ENCODE measurements at regions not wholly inside any gene's neighbourhood (a gene's known extent, or its start where the extent isn't known, plus 50 kb on each side); places are given as distances from the start of the nearest gene placed in this dataset.
"Not testable (repeated sequence)": the region's sequence is repeated elsewhere in the genome, so short reads cannot be mapped to it uniquely, and the experiment has no call there.

GRCh38 chr6:100304575-100304974 lies 160.1 kb downstream of the SIM1 start:
- TF ChIP-seq CTCF (IDR thresholded peaks at IDR 0.05; ENCODE audit: unreplicated experiment) = no peak
- intact Hi-C loops (cut with micrococcal nuclease) = no loop called here
- Mint-ChIP-seq H3K27me3 (ENCODE audit: insufficient read depth, unreplicated experiment) (no peaks in the 10 kb centered on the region), H3K27ac (ENCODE audit: low read depth, unreplicated experiment) (no peak overlapping the region), H3K36me3 (ENCODE audit: insufficient read depth, unreplicated experiment) (no peaks in the 10 kb centered on the region), H3K9me3 (ENCODE audit: unreplicated experiment) (no peaks in the 10 kb centered on the region), H3K4me1 (ENCODE audit: insufficient read depth, unreplicated experiment) (no peaks in the 10 kb centered on the region), H3K4me3 (ENCODE audit: unreplicated experiment) (no peak overlapping the region)
- ChIA-PET POLR2A (interaction anchor here (0.7 kb wide), 2 partner anchors 9 to 270 kb away, joined by 3 to 4 read pairs; no protein-coding TSS in a partner anchor), CTCF (interaction anchor here (0.8 to 0.9 kb wide), 2 partner anchors 21 to 46 kb away, joined by 4 read pairs; no protein-coding TSS in a partner anchor)
- no peak for DNase-seq (ENCODE audit: unreplicated experiment)
- no TSS peak for BruUV-seq (replicated peaks)

- TF ChIP-seq CTCF (IDR thresholded peaks at IDR 0.05; ENCODE audit: unreplicated experiment) = no peak
- H3K4me3 Mint-ChIP-seq (ENCODE audit: unreplicated experiment) = no peak overlapping the region
- H3K27me3 Mint-ChIP-seq (ENCODE audit: insufficient read depth, unreplicated experiment) = no peaks in the 10 kb centered on the region
- intact Hi-C loops (cut with micrococcal nuclease) = no loop called here
- POLR2A ChIA-PET = no interaction called here
- no TSS peak for BruUV-seq (replicated peaks)
- H3K27ac Mint-ChIP-seq (ENCODE audit: low read depth, unreplicated experiment) = no peak overlapping the region
- no peaks in the 10 kb centered on the region for H3K9me3 Mint-ChIP-seq (ENCODE audit: unreplicated experiment)
- DNase-seq (ENCODE audit: unreplicated experiment) = no peak
- CTCF ChIA-PET = no interaction called here
- peaks cover 8% of the 10 kb centered on the region for H3K4me1 Mint-ChIP-seq (ENCODE audit: insufficient read depth, unreplicated experiment)
- no peaks in the 10 kb centered on the region for H3K36me3 Mint-ChIP-seq (ENCODE audit: insufficient read depth, unreplicated experiment)
These were observed 163.0 kb downstream of the SIM1 start for GRCh38 chr6:100301731-100302130.

- ChIA-PET CTCF (no interaction called here), POLR2A (interaction anchor here (0.9 to 1.6 kb wide), 5 partner anchors 9 to 70 kb away, joined by 3 to 6 read pairs (median 3); no protein-coding TSS in a partner anchor)
- no peak overlapping the region for H3K4me3 Mint-ChIP-seq (ENCODE audit: unreplicated experiment)
- peaks cover 19% of the 10 kb centered on the region for H3K4me1 Mint-ChIP-seq (ENCODE audit: insufficient read depth, unreplicated experiment)
- intact Hi-C loops (cut with micrococcal nuclease) = loop anchor here (1.0 kb wide), 1 partner anchor 97 kb away; no protein-coding TSS in a partner anchor
- BruUV-seq (replicated peaks) = no TSS peak
- peak overlapping the region; percentile 69 for H3K27ac Mint-ChIP-seq (ENCODE audit: low read depth, unreplicated experiment)
- H3K9me3 Mint-ChIP-seq (ENCODE audit: unreplicated experiment) = no peaks in the 10 kb centered on the region
- TF ChIP-seq CTCF (IDR thresholded peaks at IDR 0.05; ENCODE audit: unreplicated experiment) = no peak
- H3K27me3 Mint-ChIP-seq (ENCODE audit: insufficient read depth, unreplicated experiment) = no peaks in the 10 kb centered on the region
- H3K36me3 Mint-ChIP-seq (ENCODE audit: insufficient read depth, unreplicated experiment) = no peaks in the 10 kb centered on the region
- DNase-seq (ENCODE audit: unreplicated experiment) = peak; percentile 92
These were observed 164.4 kb downstream of the SIM1 start for GRCh38 chr6:100300221-100300736.

GRCh38 chr6:100296810-100297544 lies 167.7 kb downstream of the SIM1 start:
- intact Hi-C loops (cut with micrococcal nuclease) = no loop called here
- POLR2A ChIA-PET = interaction anchor here (0.7 to 1.5 kb wide), 6 partner anchors 27 to 185 kb away, joined by 3 to 7 read pairs (median 3); no protein-coding TSS in a partner anchor

GRCh38 chr6:100295172-100295571 lies 169.5 kb downstream of the SIM1 start:
- DNase-seq (ENCODE audit: unreplicated experiment); BruUV-seq (replicated peaks); H3K27me3 Mint-ChIP-seq (ENCODE audit: insufficient read depth, unreplicated experiment); H3K27ac Mint-ChIP-seq (ENCODE audit: low read depth, unreplicated experiment); H3K4me3 Mint-ChIP-seq (ENCODE audit: unreplicated experiment); intact Hi-C loops (cut with micrococcal nuclease); H3K36me3 Mint-ChIP-seq (ENCODE audit: insufficient read depth, unreplicated experiment); H3K9me3 Mint-ChIP-seq (ENCODE audit: unreplicated experiment): not testable (repeated sequence)
- H3K4me1 Mint-ChIP-seq (ENCODE audit: insufficient read depth, unreplicated experiment) = peaks cover 19% of the 10 kb centered on the region
- POLR2A ChIA-PET = interaction anchor here (1.0 kb wide), 1 partner anchor 8 kb away, joined by 3 read pairs; no protein-coding TSS in a partner anchor
- CTCF ChIA-PET = interaction anchor here (0.6 kb wide), 1 partner anchor 99 kb away, joined by 3 read pairs; no protein-coding TSS in a partner anchor

More at GRCh38 chr6:100296810-100297544, 167.7 kb downstream of the SIM1 start:
- no peak for TF ChIP-seq CTCF (IDR thresholded peaks at IDR 0.05; ENCODE audit: unreplicated experiment)
- Mint-ChIP-seq H3K27ac (ENCODE audit: low read depth, unreplicated experiment) (peak overlapping the region; percentile 2), H3K4me3 (ENCODE audit: unreplicated experiment) (peak overlapping the region; percentile 6), H3K36me3 (ENCODE audit: insufficient read depth, unreplicated experiment) (no peaks in the 10 kb centered on the region), H3K4me1 (ENCODE audit: insufficient read depth, unreplicated experiment) (peaks cover 19% of the 10 kb centered on the region), H3K9me3 (ENCODE audit: unreplicated experiment) (no peaks in the 10 kb centered on the region), H3K27me3 (ENCODE audit: insufficient read depth, unreplicated experiment) (no peaks in the 10 kb centered on the region)
- CTCF ChIA-PET = no interaction called here
- DNase-seq (ENCODE audit: unreplicated experiment) = peak; percentile 92
- no TSS peak for BruUV-seq (replicated peaks)

Measured in MCF 10A (cell line).